ENCODE measurements at regions not wholly inside any gene's neighbourhood (a gene's known extent, or its start where the extent isn't known, plus 50 kb on each side); places are given as distances from the start of the nearest gene placed in this dataset.

GRCh38 chr17:72397687-72398086, 276.9 kb downstream of the SOX9 start:
- TF ChIP-seq CTCF (conservative IDR thresholded peaks at IDR 0.05; ENCODE audit: low read depth, low read length) = no peak
- no peak for TF ChIP-seq EZH2 (IDR thresholded peaks at IDR 0.05; ENCODE audit: borderline replicate concordance, low read depth, low read length, poor library complexity, severe bottlenecking)

Data from A673 (cell line).